ACHN (cell line): ENCODE measurements at regions not wholly inside any gene's neighbourhood (a gene's known extent, or its start where the extent isn't known, plus 50 kb on each side); places are given as distances from the start of the nearest gene placed in this dataset.

ENCODE experiments used
- DNase-seq: peaks from one replicate; pipeline ENCODE4 v3.0.0-alpha.2; 2015
- in situ Hi-C: cut with HindIII; loops from 2 replicates; pipeline ENCODE4 v1.10.0; 2017; ENCODE audit warnings: low sequenced_read_pairs, low pct_ligation_motif_present, low pct_unique_long_range_greater_than_20kb

- in situ Hi-C loops, result no loop called here
- DNase-seq, result no peak
Observed at GRCh38 chr3:101100361-101101009, 107.3 kb upstream of the ABI3BP start.

GRCh38 chr3:101099791-101100190, 106.6 kb upstream of the ABI3BP start:
- no peak for DNase-seq
- in situ Hi-C loops, result no loop called here

- DNase-seq, result no peak
- in situ Hi-C loops, result no loop called here
Observed at GRCh38 chr3:101096444-101096843, 103.2 kb upstream of the ABI3BP start.

- DNase-seq, result no peak
- in situ Hi-C loops, result no loop called here
Observed at GRCh38 chr3:101095693-101096430, 102.6 kb upstream of the ABI3BP start.

- DNase-seq, result peak; percentile 8
- in situ Hi-C loops, result no loop called here
Observed at GRCh38 chr3:101091489-101091888, 98.3 kb upstream of the ABI3BP start.

GRCh38 chr3:101085752-101086151, 92.5 kb upstream of the ABI3BP start:
- no peak for DNase-seq
- in situ Hi-C loops, result no loop called here

GRCh38 chr3:101084404-101084803, 91.2 kb upstream of the ABI3BP start:
- DNase-seq, result no peak

GRCh38 chr3:101081999-101082398, 88.8 kb upstream of the ABI3BP start:
- in situ Hi-C loops, result no loop called here
- DNase-seq, result no peak

More at GRCh38 chr3:101084404-101084803, 91.2 kb upstream of the ABI3BP start:
- in situ Hi-C loops, result no loop called here

GRCh38 chr3:101081446-101081845, 88.2 kb upstream of the ABI3BP start:
- in situ Hi-C loops, result no loop called here
- DNase-seq, result no peak

GRCh38 chr3:101077361-101078011, 84.3 kb upstream of the ABI3BP start:
- DNase-seq, result peak; percentile 11
- in situ Hi-C loops, result no loop called here

- in situ Hi-C loops, result no loop called here
- DNase-seq, result no peak
Observed at GRCh38 chr3:101074518-101074917, 81.3 kb upstream of the ABI3BP start.

GRCh38 chr3:101072300-101072699, 79.1 kb upstream of the ABI3BP start:
- no peak for DNase-seq
- in situ Hi-C loops, result no loop called here

- in situ Hi-C loops, result no loop called here
- DNase-seq, result no peak
Observed at GRCh38 chr3:101070799-101071121, 77.5 kb upstream of the ABI3BP start.

- in situ Hi-C loops, result no loop called here
Observed at GRCh38 chr3:101069901-101070798, 76.9 kb upstream of the ABI3BP start.

GRCh38 chr3:101068876-101069606, 75.8 kb upstream of the ABI3BP start:
- in situ Hi-C loops, result no loop called here

More at GRCh38 chr3:101069901-101070798, 76.9 kb upstream of the ABI3BP start:
- DNase-seq, result peak; percentile 8

GRCh38 chr3:101066711-101067129, 73.5 kb upstream of the ABI3BP start:
- in situ Hi-C loops, result no loop called here
- DNase-seq, result peak; percentile 5

More at GRCh38 chr3:101068876-101069606, 75.8 kb upstream of the ABI3BP start:
- no peak for DNase-seq

- DNase-seq, result peak; percentile 76
- in situ Hi-C loops, result no loop called here
Observed at GRCh38 chr3:101065962-101066361, 72.7 kb upstream of the ABI3BP start.

- in situ Hi-C loops, result no loop called here
- no peak for DNase-seq
Observed at GRCh38 chr3:101063401-101063800, 70.2 kb upstream of the ABI3BP start.
